ENCODE measurements at regions not wholly inside any gene's neighbourhood (a gene's known extent, or its start where the extent isn't known, plus 50 kb on each side); places are given as distances from the start of the nearest gene placed in this dataset.
A peak's percentile ranks its signal among the peaks of the same experiment; 100 is the strongest.

DNA sequence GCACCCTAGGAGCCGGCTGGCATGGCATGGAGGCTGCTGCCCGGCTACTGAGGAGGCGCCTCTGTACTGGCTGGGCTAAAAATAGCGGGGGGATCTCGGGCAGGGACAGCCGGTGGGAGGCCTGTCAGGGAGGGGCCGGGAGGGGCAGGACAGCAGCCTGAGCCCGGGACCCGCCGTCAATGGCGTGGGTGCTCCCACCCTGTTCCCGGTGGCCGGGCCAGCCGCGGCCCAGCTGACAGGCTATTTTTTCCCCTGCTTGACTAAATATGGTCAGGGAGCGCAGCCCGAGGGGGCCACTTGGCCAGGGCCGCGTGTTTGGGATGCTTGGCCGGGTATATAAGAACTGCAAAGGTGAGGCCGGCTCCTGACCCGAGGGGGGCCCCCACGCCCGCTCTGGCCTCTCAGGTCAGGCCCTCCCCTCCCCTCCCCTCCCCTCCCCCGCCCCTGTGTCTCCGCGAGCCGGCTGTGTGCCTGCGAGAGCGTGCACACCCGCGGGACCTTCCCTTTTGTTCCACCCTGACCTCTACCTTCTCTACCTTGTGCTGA, 74.4 kb upstream of the GATA5 start:
- TF ChIP-seq, protein P1, sequence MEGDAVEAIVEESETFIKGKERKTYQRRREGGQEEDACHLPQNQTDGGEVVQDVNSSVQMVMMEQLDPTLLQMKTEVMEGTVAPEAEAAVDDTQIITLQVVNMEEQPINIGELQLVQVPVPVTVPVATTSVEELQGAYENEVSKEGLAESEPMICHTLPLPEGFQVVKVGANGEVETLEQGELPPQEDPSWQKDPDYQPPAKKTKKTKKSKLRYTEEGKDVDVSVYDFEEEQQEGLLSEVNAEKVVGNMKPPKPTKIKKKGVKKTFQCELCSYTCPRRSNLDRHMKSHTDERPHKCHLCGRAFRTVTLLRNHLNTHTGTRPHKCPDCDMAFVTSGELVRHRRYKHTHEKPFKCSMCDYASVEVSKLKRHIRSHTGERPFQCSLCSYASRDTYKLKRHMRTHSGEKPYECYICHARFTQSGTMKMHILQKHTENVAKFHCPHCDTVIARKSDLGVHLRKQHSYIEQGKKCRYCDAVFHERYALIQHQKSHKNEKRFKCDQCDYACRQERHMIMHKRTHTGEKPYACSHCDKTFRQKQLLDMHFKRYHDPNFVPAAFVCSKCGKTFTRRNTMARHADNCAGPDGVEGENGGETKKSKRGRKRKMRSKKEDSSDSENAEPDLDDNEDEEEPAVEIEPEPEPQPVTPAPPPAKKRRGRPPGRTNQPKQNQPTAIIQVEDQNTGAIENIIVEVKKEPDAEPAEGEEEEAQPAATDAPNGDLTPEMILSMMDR (IDR thresholded peaks at IDR 0.05): no peak
- TF ChIP-seq POLR2A (IDR thresholded peaks at IDR 0.05): peak in 1 of 2 donors; percentile 8
